GM12878 (cell line): ENCODE measurements at regions not wholly inside any gene's neighbourhood (a gene's known extent, or its start where the extent isn't known, plus 50 kb on each side); places are given as distances from the start of the nearest gene placed in this dataset.

Source experiments
- ATF2 ChIP-seq: IDR thresholded peaks from 2 replicates; pipeline ENCODE4 v1.6.1; 2012; ENCODE audit warnings: low read length, inconsistent platforms
- BCLAF1 ChIP-seq: fragments of 450-650 bp; IDR thresholded peaks from 2 replicates; pipeline ENCODE4 v1.6.1; 2017; ENCODE audit warnings: antibody characterized with exemption, mild to moderate bottlenecking, moderate library complexity
- EP300 ChIP-seq, 2 experiments: fragments of 150-350 bp in 1 of 2; IDR thresholded peaks; 2 replicates each; pipeline ENCODE4 v1.6.1; 2011 to 2012; ENCODE audit warnings: low read depth in 2 of 2, low read length in 2 of 2, borderline replicate concordance in 1 of 2, improper control_type of control experiment in 1 of 2, inconsistent platforms in 1 of 2; ENCODE audit not compliant: control insufficient read depth in 1 of 2
- ETV6 ChIP-seq, 2 experiments: fragments of 450-650 bp in 1 of 2; IDR thresholded peaks in 1 of 2; conservative IDR thresholded peaks in 1 of 2; 2 replicates each; pipeline ENCODE4 v1.6.1; 2014; ENCODE audit warnings: antibody characterized with exemption in 1 of 2, borderline replicate concordance in 1 of 2, low read depth in 1 of 2, mild to moderate bottlenecking in 1 of 2, moderate library complexity in 1 of 2
- NFYB ChIP-seq: IDR thresholded peaks from 2 replicates; pipeline ENCODE4 v1.6.1; 2011; ENCODE audit warnings: low read depth, mild to moderate bottlenecking, low read length, improper control_type of control experiment, moderate library complexity; ENCODE audit not compliant: insufficient read depth
- POLR2A ChIP-seq: IDR thresholded peaks from 2 replicates; pipeline ENCODE4 v1.6.1; 2011; ENCODE audit warnings: low read depth, mild to moderate bottlenecking, low read length
- SIX5 ChIP-seq: IDR thresholded peaks from 2 replicates; pipeline ENCODE4 v1.6.1; 2011; ENCODE audit warnings: mild to moderate bottlenecking, low read depth, low read length, moderate library complexity; ENCODE audit not compliant: severe bottlenecking
- SMAD1 ChIP-seq: fragments of 450-650 bp; IDR thresholded peaks from 2 replicates; pipeline ENCODE4 v1.6.1; 2018; ENCODE audit warnings: mild to moderate bottlenecking, low read depth; ENCODE audit not compliant: partially characterized antibody
- TCF7 ChIP-seq: IDR thresholded peaks from 2 replicates; pipeline ENCODE4 v1.6.1; 2014; ENCODE audit warnings: antibody characterized with exemption, borderline replicate concordance
- TF ChIP-seq, protein P1 (sequence below), 3 experiments: IDR thresholded peaks in 2 of 3; conservative IDR thresholded peaks in 1 of 3; 2 replicates each; pipeline ENCODE4 v1.5.1; 2011; ENCODE audit warnings: low read depth in 3 of 3, low read length in 3 of 3, mild to moderate bottlenecking in 3 of 3, control low read depth in 2 of 3, moderate library complexity in 2 of 3, inconsistent platforms in 1 of 3, mixed read lengths in 1 of 3; ENCODE audit not compliant: control insufficient read depth in 2 of 3, insufficient read depth in 1 of 3; ENCODE audit errors: extremely low read depth in 1 of 3

GRCh38 chr1:96075704-96076455 is 645.7 kb upstream of the PTBP2 start:
- no peak for TF ChIP-seq BCLAF1
- no peak for TF ChIP-seq SMAD1
- TF ChIP-seq NFYB, result no peak
- TF ChIP-seq, protein P1, sequence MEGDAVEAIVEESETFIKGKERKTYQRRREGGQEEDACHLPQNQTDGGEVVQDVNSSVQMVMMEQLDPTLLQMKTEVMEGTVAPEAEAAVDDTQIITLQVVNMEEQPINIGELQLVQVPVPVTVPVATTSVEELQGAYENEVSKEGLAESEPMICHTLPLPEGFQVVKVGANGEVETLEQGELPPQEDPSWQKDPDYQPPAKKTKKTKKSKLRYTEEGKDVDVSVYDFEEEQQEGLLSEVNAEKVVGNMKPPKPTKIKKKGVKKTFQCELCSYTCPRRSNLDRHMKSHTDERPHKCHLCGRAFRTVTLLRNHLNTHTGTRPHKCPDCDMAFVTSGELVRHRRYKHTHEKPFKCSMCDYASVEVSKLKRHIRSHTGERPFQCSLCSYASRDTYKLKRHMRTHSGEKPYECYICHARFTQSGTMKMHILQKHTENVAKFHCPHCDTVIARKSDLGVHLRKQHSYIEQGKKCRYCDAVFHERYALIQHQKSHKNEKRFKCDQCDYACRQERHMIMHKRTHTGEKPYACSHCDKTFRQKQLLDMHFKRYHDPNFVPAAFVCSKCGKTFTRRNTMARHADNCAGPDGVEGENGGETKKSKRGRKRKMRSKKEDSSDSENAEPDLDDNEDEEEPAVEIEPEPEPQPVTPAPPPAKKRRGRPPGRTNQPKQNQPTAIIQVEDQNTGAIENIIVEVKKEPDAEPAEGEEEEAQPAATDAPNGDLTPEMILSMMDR (IDR thresholded peaks at IDR 0.05 in 2 of 3, conservative IDR thresholded peaks at IDR 0.05 in 1 of 3; ENCODE audit: control insufficient read depth in 2 of 3, extremely low read depth in 1 of 3, insufficient read depth in 1 of 3, low read depth in 3 of 3, low read length in 3 of 3), result no peak
- no peak for TF ChIP-seq EP300 (IDR thresholded peaks at IDR 0.05; ENCODE audit: borderline replicate concordance in 1 of 2, control insufficient read depth in 1 of 2, low read depth in 2 of 2, low read length in 2 of 2)
- no peak for TF ChIP-seq TCF7
- no peak for TF ChIP-seq POLR2A
- no peak for TF ChIP-seq ETV6 (conservative IDR thresholded peaks at IDR 0.05 in 1 of 2, IDR thresholded peaks at IDR 0.05 in 1 of 2; ENCODE audit: borderline replicate concordance in 1 of 2, low read depth in 1 of 2)
- TF ChIP-seq SIX5, result no peak
- no peak for TF ChIP-seq ATF2
